Glutamatergic neuron (in vitro differentiated cells): ENCODE measurements at regions not wholly inside any gene's neighbourhood (a gene's known extent, or its start where the extent isn't known, plus 50 kb on each side); places are given as distances from the start of the nearest gene placed in this dataset.

Source experiments
- DNase-seq: peaks from one replicate; pipeline ENCODE4 v3.0.0; 2022
- H3K27ac Mint-ChIP-seq: one replicate; pipeline ENCODE4 v1.8.0; 2020; ENCODE audit warnings: mild to moderate bottlenecking, mixed read lengths, inconsistent platforms; ENCODE audit not compliant: unreplicated experiment
- H3K27me3 Mint-ChIP-seq: one replicate; pipeline ENCODE4 v1.8.0; 2020; ENCODE audit warnings: mild to moderate bottlenecking, moderate library complexity, mixed read lengths, inconsistent platforms; ENCODE audit not compliant: unreplicated experiment
- H3K36me3 Mint-ChIP-seq: one replicate; pipeline ENCODE4 v1.8.0; 2020; ENCODE audit warnings: mild to moderate bottlenecking, mixed read lengths, inconsistent platforms; ENCODE audit not compliant: unreplicated experiment
- H3K4me1 Mint-ChIP-seq: one replicate; pipeline ENCODE4 v1.8.0; 2020; ENCODE audit warnings: mild to moderate bottlenecking, low read depth, mixed read lengths, inconsistent platforms; ENCODE audit not compliant: unreplicated experiment
- H3K4me3 Mint-ChIP-seq: one replicate; pipeline ENCODE4 v1.8.0; 2020; ENCODE audit warnings: mild to moderate bottlenecking, mixed read lengths, inconsistent platforms; ENCODE audit not compliant: unreplicated experiment
- H3K9me3 Mint-ChIP-seq: one replicate; pipeline ENCODE4 v1.8.0; 2020; ENCODE audit warnings: mild to moderate bottlenecking, moderate library complexity, mixed read lengths, inconsistent platforms; ENCODE audit not compliant: unreplicated experiment
- CTCF ChIP-seq: fragments of 200-600 bp; sonication (generic); IDR thresholded peaks from one replicate; pipeline ENCODE4 v1.5.0; 2021; ENCODE audit not compliant: partially characterized antibody, unreplicated experiment

- Mint-ChIP-seq H3K36me3 (no peaks in the 10 kb centered on the region), H3K4me1 (no peaks in the 10 kb centered on the region), H3K4me3 (no peak overlapping the region), H3K9me3 (no peaks in the 10 kb centered on the region), H3K27ac (no peak overlapping the region), H3K27me3 (no peaks in the 10 kb centered on the region)
- DNase-seq = no peak
- TF ChIP-seq CTCF = no peak
Observed at GRCh38 chr15:35740761-35741160, 194.8 kb upstream of the DPH6 start.

GRCh38 chr15:35741395-35741794 lies 195.4 kb upstream of the DPH6 start:
- Mint-ChIP-seq H3K4me3 (no peak overlapping the region), H3K9me3 (no peaks in the 10 kb centered on the region), H3K27ac (no peak overlapping the region), H3K27me3 (no peaks in the 10 kb centered on the region), H3K4me1 (no peaks in the 10 kb centered on the region), H3K36me3 (no peaks in the 10 kb centered on the region)
- TF ChIP-seq CTCF = no peak
- no peak for DNase-seq

- no peak for DNase-seq
- Mint-ChIP-seq H3K4me1 (no peaks in the 10 kb centered on the region), H3K36me3 (no peaks in the 10 kb centered on the region), H3K9me3 (no peaks in the 10 kb centered on the region), H3K27ac (no peak overlapping the region), H3K27me3 (no peaks in the 10 kb centered on the region), H3K4me3 (no peak overlapping the region)
- TF ChIP-seq CTCF = no peak
Observed at GRCh38 chr15:35741881-35742280, 195.9 kb upstream of the DPH6 start.

GRCh38 chr15:35743321-35743720 lies 197.4 kb upstream of the DPH6 start:
- H3K27me3 Mint-ChIP-seq = no peaks in the 10 kb centered on the region
- H3K4me3 Mint-ChIP-seq = no peak overlapping the region
- no peaks in the 10 kb centered on the region for H3K9me3 Mint-ChIP-seq
- H3K27ac Mint-ChIP-seq = no peak overlapping the region
- no peak for TF ChIP-seq CTCF
- H3K4me1 Mint-ChIP-seq = no peaks in the 10 kb centered on the region
- DNase-seq = no peak
- no peaks in the 10 kb centered on the region for H3K36me3 Mint-ChIP-seq

- Mint-ChIP-seq H3K27ac (no peak overlapping the region), H3K36me3 (no peaks in the 10 kb centered on the region), H3K27me3 (no peaks in the 10 kb centered on the region), H3K4me1 (no peaks in the 10 kb centered on the region), H3K9me3 (no peaks in the 10 kb centered on the region), H3K4me3 (no peak overlapping the region)
- DNase-seq = no peak
- TF ChIP-seq CTCF = no peak
Observed at GRCh38 chr15:35746121-35746520, 200.2 kb upstream of the DPH6 start.
